Sigmoid colon (tissue), 6 donors: ENCODE measurements at regions not wholly inside any gene's neighbourhood (a gene's known extent, or its start where the extent isn't known, plus 50 kb on each side); places are given as distances from the start of the nearest gene placed in this dataset.

Experiments
- DNase-seq: peaks from one replicate; pipeline ENCODE4 v3.0.0-alpha.2; 2019
- H3K27ac ChIP-seq, 4 donors: fragments of 200-600 bp; sonication (generic); one replicate each; pipeline ENCODE4 v1.5.1; 2016 to 2019; ENCODE audit warnings: mild to moderate bottlenecking in 1 of 4
- H3K27me3 ChIP-seq, 3 donors: fragments of 200-600 bp; sonication (generic); one replicate each; pipeline ENCODE4 v1.5.1; 2019; ENCODE audit warnings: mild to moderate bottlenecking in 1 of 3
- H3K36me3 ChIP-seq, 4 donors: fragments of 200-600 bp; sonication (generic); one replicate each; pipeline ENCODE4 v1.5.1; 2016 to 2019
- H3K4me1 ChIP-seq, 4 donors: fragments of 200-600 bp; sonication (generic); one replicate each; pipeline ENCODE4 v1.5.1; 2017 to 2019
- H3K4me3 ChIP-seq, 4 donors: fragments of 200-600 bp; sonication (generic); one replicate each; pipeline ENCODE4 v1.5.1; 2017 to 2019; ENCODE audit warnings: mild to moderate bottlenecking in 2 of 4, moderate library complexity in 1 of 4
- H3K9me3 ChIP-seq, 4 donors: fragments of 200-600 bp in 3 of 4; sonication (generic) in 3 of 4; one replicate each; pipeline versions ENCODE4 v1.5.1 to v1.6.1; 2013 to 2019
- EP300 ChIP-seq, 4 donors: sonication (generic); formaldehyde crosslinking; IDR thresholded peaks; one replicate each; pipeline ENCODE4 v1.6.1; 2017; ENCODE audit warnings: antibody characterized with exemption in 4 of 4
- POLR2A ChIP-seq, 2 donors: fragments of 450-650 bp; IDR thresholded peaks; one replicate each; pipeline ENCODE4 v1.6.1; 2016; ENCODE audit warnings: antibody characterized with exemption in 2 of 2, mild to moderate bottlenecking in 2 of 2, moderate library complexity in 2 of 2
- POLR2AphosphoS5 ChIP-seq, 4 donors: sonication (generic); formaldehyde crosslinking; IDR thresholded peaks; one replicate each; pipeline ENCODE4 v1.6.1; 2017; ENCODE audit warnings: antibody characterized with exemption in 4 of 4
- WGBS, 2 donors: extraction: QIAGEN DNeasy Blood & Tissue Kit; methylation state at CpG; one replicate each; pipeline ENCODE4 v1.1.7; 2013; 5-methylcytosine and 5-hydroxymethylcytosine counted together
- intact Hi-C: fragments of 100-400 bp; cut with DNase I; formaldehyde crosslinking; loops from one replicate; pipeline ENCODE4 v1.15.1; 2023
- TF ChIP-seq, protein P1 (sequence below), 4 experiments: fragments of 450-650 bp in 3 of 4; fragments of 200-600 bp in 1 of 4; IDR thresholded peaks; one replicate each; pipeline ENCODE4 v1.5.1; 2016 to 2019; ENCODE audit warnings: antibody characterized with exemption in 4 of 4, mild to moderate bottlenecking in 3 of 4, moderate library complexity in 2 of 4
- donor health status: healthy with polysubstance abuse.
- donor health status: healthy.

DNA sequence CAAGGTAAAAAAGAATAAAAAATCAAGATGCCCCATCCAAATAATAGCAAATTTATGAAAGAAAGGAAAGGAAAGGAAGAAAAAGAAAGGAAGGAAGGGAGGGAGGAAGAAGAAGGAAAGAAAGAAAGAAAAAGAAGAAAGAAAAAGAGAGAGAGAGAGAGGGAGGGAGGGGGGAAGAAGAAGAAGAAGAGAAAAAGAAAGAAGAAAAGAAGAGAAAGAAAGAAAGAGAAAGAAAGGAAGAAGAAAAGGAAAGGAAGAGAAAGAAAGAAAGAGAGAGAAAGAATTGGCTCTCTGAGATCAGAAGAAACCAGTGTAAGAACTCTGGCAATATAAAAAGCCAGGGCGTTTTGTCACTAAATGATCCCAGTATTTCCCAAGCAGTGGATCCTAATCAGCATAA, 401.7 kb downstream of the EPHA7 start:
- Histone ChIP-seq H3K27ac (no peak overlapping the region), H3K9me3 (no peaks in the 10 kb centered on the region), H3K4me3 (no peak overlapping the region), H3K4me1 (no peaks in the 10 kb centered on the region), H3K27me3 (no peaks in the 10 kb centered on the region), H3K36me3 (no peaks in the 10 kb centered on the region)
- TF ChIP-seq, protein P1, sequence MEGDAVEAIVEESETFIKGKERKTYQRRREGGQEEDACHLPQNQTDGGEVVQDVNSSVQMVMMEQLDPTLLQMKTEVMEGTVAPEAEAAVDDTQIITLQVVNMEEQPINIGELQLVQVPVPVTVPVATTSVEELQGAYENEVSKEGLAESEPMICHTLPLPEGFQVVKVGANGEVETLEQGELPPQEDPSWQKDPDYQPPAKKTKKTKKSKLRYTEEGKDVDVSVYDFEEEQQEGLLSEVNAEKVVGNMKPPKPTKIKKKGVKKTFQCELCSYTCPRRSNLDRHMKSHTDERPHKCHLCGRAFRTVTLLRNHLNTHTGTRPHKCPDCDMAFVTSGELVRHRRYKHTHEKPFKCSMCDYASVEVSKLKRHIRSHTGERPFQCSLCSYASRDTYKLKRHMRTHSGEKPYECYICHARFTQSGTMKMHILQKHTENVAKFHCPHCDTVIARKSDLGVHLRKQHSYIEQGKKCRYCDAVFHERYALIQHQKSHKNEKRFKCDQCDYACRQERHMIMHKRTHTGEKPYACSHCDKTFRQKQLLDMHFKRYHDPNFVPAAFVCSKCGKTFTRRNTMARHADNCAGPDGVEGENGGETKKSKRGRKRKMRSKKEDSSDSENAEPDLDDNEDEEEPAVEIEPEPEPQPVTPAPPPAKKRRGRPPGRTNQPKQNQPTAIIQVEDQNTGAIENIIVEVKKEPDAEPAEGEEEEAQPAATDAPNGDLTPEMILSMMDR (IDR thresholded peaks at IDR 0.05): no peak
- TF ChIP-seq POLR2AphosphoS5 (IDR thresholded peaks at IDR 0.05) (no peak), POLR2A (IDR thresholded peaks at IDR 0.05) (no peak), EP300 (IDR thresholded peaks at IDR 0.05) (no peak)
- WGBS, 2 donors: 77 to 83% methylated on average over 1 of the region's 1 CpG
- no peak for DNase-seq
- intact Hi-C loops: no loop called here

DNA sequence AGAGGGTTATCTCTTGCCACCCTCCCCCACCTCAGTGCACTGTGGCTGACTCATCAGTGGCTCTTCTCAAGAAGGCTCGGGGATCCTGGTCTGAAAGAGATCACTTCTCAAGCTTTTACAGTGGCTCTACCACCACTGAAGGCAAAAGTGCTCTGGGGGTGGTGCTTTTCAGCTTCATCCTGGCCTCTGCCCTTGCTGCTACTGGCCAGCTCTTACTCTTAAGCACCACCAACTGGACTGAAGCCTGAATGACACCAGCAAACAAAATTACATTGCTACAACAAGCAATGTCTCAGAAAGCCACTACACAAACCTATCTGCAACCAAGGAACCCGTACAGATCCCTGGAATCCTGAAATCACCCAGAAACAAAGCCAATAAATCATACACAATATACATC, 402.1 kb downstream of the EPHA7 start:
- 52 to 68% methylated on average over 2 of the region's 2 CpGs for WGBS, 2 donors
- Histone ChIP-seq H3K27me3 (no peaks in the 10 kb centered on the region), H3K9me3 (no peaks in the 10 kb centered on the region), H3K4me3 (no peak overlapping the region), H3K36me3 (no peaks in the 10 kb centered on the region), H3K27ac (no peak overlapping the region), H3K4me1 (no peaks in the 10 kb centered on the region)
- no peak for DNase-seq
- intact Hi-C loops: no loop called here
- TF ChIP-seq POLR2A (IDR thresholded peaks at IDR 0.05) (no peak), POLR2AphosphoS5 (IDR thresholded peaks at IDR 0.05) (no peak), EP300 (IDR thresholded peaks at IDR 0.05) (no peak)
- TF ChIP-seq, protein P1 (IDR thresholded peaks at IDR 0.05): no peak

DNA sequence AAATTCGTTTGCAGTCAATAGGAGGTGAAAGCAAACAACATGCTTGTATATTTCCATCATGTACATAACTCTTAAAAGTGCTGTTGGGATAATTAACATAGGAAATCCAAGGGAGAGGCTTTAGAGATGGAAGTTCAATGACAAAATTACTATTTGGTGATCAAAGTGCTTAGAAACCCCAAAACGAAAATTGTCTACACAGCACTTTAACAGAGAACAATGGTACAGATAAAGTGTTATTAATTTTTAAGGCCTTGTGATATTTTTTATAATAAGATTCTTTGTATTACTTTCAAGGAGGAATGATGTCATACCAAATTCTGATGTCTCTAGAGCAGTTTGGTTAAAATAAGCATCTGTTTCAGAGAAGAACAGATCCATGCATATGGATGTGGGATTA, 406.3 kb downstream of the EPHA7 start:
- H3K36me3 ChIP-seq: no peaks in the 10 kb centered on the region
- intact Hi-C loops: no loop called here
- H3K27ac ChIP-seq: no peak overlapping the region
- TF ChIP-seq, protein P1 (IDR thresholded peaks at IDR 0.05): no peak
- TF ChIP-seq POLR2AphosphoS5 (IDR thresholded peaks at IDR 0.05) (no peak), EP300 (IDR thresholded peaks at IDR 0.05) (no peak), POLR2A (IDR thresholded peaks at IDR 0.05) (no peak)
- no peak for DNase-seq
- H3K27me3 ChIP-seq: no peaks in the 10 kb centered on the region
- WGBS, 2 donors: 19 to 52% methylated on average over 2 of the region's 2 CpGs
- no peaks in the 10 kb centered on the region for H3K4me1 ChIP-seq
- no peak overlapping the region for H3K4me3 ChIP-seq
- no peaks in the 10 kb centered on the region for H3K9me3 ChIP-seq

DNA sequence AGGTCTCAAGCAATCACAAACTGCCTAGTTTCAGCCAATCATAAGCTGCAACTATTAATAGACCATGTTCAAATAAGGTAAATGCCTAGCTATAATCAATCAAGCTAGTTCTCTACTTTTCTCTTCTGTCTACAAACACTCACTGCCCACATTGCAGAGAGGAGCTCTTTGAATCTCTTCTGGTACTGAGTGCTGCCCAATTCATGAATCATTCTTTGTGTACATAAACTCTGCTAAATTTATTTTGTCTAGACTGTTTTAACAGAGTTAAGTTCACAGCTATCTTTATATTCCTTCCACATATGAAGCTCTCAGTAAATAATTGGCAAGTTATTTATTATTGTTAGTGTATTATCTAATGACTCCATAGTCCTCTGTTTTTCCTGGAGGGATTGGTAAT, 411.0 kb downstream of the EPHA7 start:
- no peak overlapping the region for H3K4me3 ChIP-seq
- no peaks in the 10 kb centered on the region for H3K4me1 ChIP-seq
- no peak overlapping the region for H3K27ac ChIP-seq
- no peak for DNase-seq
- no peaks in the 10 kb centered on the region for H3K27me3 ChIP-seq
- intact Hi-C loops: no loop called here
- no peaks in the 10 kb centered on the region for H3K36me3 ChIP-seq
- H3K9me3 ChIP-seq: no peaks in the 10 kb centered on the region
- TF ChIP-seq, protein P1 (IDR thresholded peaks at IDR 0.05): no peak
- TF ChIP-seq EP300 (IDR thresholded peaks at IDR 0.05) (no peak), POLR2A (IDR thresholded peaks at IDR 0.05) (no peak), POLR2AphosphoS5 (IDR thresholded peaks at IDR 0.05) (no peak)

DNA sequence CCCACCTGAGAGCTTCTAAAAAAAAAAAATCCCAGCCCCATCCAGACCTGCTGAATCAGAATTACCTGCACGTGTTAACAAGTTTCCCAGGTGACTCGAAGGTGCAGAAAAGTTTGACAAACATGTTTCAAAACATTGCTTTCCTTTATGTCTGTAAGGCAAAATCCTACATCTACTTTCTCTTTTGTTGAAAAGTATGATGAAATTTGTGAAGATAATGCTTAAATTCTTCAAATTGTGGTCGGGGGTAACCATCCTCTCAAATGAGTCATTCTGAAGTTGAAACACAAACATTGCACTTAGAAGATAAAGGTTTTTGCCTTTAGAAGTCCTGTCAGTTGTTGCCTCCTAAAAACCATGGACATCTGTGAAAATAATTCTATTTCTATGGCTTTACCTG, 429.7 kb downstream of the EPHA7 start:
- WGBS, 2 donors: 49 to 70% methylated on average over 3 of the region's 3 CpGs
- TF ChIP-seq EP300 (IDR thresholded peaks at IDR 0.05) (no peak), POLR2A (IDR thresholded peaks at IDR 0.05) (no peak), POLR2AphosphoS5 (IDR thresholded peaks at IDR 0.05) (no peak)
- TF ChIP-seq, protein P1 (IDR thresholded peaks at IDR 0.05): no peak
- no peak overlapping the region for H3K27ac ChIP-seq
- H3K9me3 ChIP-seq: no peaks in the 10 kb centered on the region
- intact Hi-C loops: no loop called here
- H3K27me3 ChIP-seq: no peaks in the 10 kb centered on the region
- no peaks in the 10 kb centered on the region for H3K36me3 ChIP-seq
- no peaks in the 10 kb centered on the region for H3K4me1 ChIP-seq
- H3K4me3 ChIP-seq: no peak overlapping the region
- DNase-seq: no peak
